ENCODE measurements at regions not wholly inside any gene's neighbourhood (a gene's known extent, or its start where the extent isn't known, plus 50 kb on each side); places are given as distances from the start of the nearest gene placed in this dataset.
A peak's percentile ranks its signal among the peaks of the same experiment; 100 is the strongest.
"Not testable (repeated sequence)": the region's sequence is repeated elsewhere in the genome, so short reads cannot be mapped to it uniquely, and the experiment has no call there.

DNA sequence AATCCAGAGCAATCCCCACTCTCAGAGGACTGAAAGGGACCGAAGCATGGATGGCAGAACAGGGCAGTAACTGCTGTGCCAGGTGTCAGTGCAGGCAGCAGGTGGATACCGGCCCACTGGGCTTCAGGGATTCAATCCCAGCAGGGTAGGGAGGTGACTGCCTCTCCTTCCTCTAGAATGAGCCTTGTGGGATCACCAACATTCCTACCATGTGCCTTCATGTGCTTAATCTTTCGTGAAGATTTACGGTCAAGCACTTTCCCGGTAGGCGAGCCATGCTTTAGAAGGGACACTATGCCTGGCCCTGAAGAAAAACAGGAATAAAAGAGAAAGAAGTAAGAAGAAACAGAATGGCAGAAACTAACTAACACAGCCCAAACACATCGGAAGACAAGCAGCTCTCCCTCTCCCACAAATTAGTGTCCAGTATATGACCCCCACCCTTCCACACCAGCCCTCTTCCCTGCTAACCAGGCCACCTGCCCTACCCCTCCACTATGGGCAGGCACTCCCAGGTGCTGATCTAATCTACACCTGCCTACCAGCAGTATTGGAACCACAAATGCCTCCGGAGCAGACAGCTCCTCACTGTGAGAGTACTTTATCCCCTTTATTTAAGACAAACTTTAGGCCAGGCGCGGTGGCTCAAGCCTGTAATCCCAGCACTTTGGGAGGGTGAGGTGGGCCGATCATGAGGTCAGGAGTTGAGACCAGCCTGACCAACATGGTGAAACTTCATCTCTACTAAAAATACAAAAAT, 162.5 kb downstream of the NUFIP1 start:
- TF ChIP-seq, protein P1, sequence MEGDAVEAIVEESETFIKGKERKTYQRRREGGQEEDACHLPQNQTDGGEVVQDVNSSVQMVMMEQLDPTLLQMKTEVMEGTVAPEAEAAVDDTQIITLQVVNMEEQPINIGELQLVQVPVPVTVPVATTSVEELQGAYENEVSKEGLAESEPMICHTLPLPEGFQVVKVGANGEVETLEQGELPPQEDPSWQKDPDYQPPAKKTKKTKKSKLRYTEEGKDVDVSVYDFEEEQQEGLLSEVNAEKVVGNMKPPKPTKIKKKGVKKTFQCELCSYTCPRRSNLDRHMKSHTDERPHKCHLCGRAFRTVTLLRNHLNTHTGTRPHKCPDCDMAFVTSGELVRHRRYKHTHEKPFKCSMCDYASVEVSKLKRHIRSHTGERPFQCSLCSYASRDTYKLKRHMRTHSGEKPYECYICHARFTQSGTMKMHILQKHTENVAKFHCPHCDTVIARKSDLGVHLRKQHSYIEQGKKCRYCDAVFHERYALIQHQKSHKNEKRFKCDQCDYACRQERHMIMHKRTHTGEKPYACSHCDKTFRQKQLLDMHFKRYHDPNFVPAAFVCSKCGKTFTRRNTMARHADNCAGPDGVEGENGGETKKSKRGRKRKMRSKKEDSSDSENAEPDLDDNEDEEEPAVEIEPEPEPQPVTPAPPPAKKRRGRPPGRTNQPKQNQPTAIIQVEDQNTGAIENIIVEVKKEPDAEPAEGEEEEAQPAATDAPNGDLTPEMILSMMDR (IDR thresholded peaks at IDR 0.05; ENCODE audit: low read depth, low read length, missing control alignments), result no peak
- in situ Hi-C loops (cut with HindIII; ENCODE audit: low sequenced_read_pairs), result no loop called here
- no peak overlapping the region for H3K4me3 ChIP-seq (ENCODE audit: low read depth, low read length)
- DNase-seq (ENCODE audit: low read depth), result no peak

DNA sequence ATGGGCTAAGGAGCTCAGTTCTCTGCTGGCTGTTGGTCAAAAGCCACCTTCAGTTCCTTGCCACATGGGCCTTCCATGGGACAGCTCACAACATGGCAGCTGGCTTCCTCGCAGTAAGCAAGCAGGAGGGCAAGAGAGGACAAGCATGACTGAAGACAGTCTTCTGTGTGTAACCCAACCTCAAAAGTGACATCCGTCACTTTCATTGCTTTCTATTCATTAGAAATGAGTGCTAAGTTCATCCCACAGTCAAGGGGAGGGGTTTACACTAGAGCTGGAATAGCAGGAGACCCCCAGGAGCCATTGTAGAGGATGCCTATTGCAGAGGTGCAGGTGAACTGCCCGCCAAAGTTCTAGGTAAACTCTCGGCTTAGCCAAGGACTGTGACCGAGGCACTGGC, 163.3 kb downstream of the NUFIP1 start:
- in situ Hi-C loops (cut with HindIII; ENCODE audit: low sequenced_read_pairs), result no loop called here
- no peak for DNase-seq (ENCODE audit: low read depth)
- H3K4me3 ChIP-seq (ENCODE audit: low read depth, low read length), result no peak overlapping the region
- TF ChIP-seq, protein P1 (IDR thresholded peaks at IDR 0.05; ENCODE audit: low read depth, low read length, missing control alignments), result no peak

DNA sequence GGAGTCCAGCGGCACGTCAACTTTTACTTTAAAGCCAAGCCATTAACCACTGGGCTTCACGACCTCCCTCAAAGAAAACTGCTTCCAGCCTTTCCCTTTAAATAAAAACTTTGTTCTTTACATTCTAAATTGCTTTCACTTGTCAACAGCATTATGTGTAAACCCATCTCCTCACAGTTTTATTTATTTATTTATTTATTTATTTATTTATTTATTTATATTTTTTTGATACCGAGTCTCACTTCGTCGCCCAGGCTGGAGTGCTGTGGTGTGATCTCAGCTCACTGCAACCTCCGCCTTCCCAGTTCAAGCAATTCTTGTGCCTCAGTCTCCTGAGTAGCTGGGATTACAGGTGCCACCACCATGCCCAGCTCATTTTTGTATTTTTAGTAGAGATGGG, 165.7 kb downstream of the NUFIP1 start:
- in situ Hi-C loops (cut with HindIII; ENCODE audit: low sequenced_read_pairs); H3K4me3 ChIP-seq (ENCODE audit: low read depth, low read length); DNase-seq (ENCODE audit: low read depth): not testable (repeated sequence)

- TF ChIP-seq, protein P1 (IDR thresholded peaks at IDR 0.05; ENCODE audit: low read depth, low read length, missing control alignments), result no peak
- no peak overlapping the region for H3K4me3 ChIP-seq (ENCODE audit: low read depth, low read length)
- in situ Hi-C loops (cut with HindIII; ENCODE audit: low sequenced_read_pairs), result no loop called here
- DNase-seq (ENCODE audit: low read depth), result no peak
These were observed 167.0 kb downstream of the NUFIP1 start for GRCh38 chr13:44822291-44822690.

- H3K4me3 ChIP-seq (ENCODE audit: low read depth, low read length), result no peak overlapping the region
- in situ Hi-C loops (cut with HindIII; ENCODE audit: low sequenced_read_pairs), result loop anchor here (10.0 kb wide), 1 partner anchor 85 kb away; no protein-coding TSS in a partner anchor
- TF ChIP-seq, protein P1 (IDR thresholded peaks at IDR 0.05; ENCODE audit: low read depth, low read length, missing control alignments), result no peak
- DNase-seq (ENCODE audit: low read depth), result no peak
These were observed 169.5 kb downstream of the NUFIP1 start for GRCh38 chr13:44819772-44820171.

DNA sequence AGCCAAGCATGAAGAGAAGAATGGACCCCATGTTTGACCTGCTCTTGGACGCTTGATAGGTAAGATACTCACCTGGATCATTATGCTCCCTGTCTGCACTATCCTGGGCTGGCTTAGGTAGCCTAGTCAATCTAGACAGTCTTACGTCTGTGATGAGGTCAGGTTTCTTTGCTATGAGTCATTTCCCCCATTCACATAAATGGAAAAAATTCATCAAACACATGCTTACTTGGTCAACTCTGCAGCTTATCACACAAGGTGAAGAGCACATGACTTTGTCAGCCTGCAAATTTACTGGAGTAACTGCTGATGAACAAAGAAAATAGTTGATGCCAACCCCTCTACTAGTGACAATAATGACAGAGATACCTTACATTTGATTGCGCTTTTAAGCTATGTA, 170.0 kb downstream of the NUFIP1 start:
- peak; percentile 53 for DNase-seq (ENCODE audit: low read depth)
- H3K4me3 ChIP-seq (ENCODE audit: low read depth, low read length), result no peak overlapping the region
- in situ Hi-C loops (cut with HindIII; ENCODE audit: low sequenced_read_pairs), result loop anchor here (10.0 kb wide), 1 partner anchor 84 kb away; no protein-coding TSS in a partner anchor
- TF ChIP-seq, protein P1 (IDR thresholded peaks at IDR 0.05; ENCODE audit: low read depth, low read length, missing control alignments), result no peak

- H3K4me3 ChIP-seq (ENCODE audit: low read depth, low read length), result no peak overlapping the region
- DNase-seq (ENCODE audit: low read depth), result no peak
- TF ChIP-seq, protein P1 (IDR thresholded peaks at IDR 0.05; ENCODE audit: low read depth, low read length, missing control alignments), result peak; percentile 29
- in situ Hi-C loops (cut with HindIII; ENCODE audit: low sequenced_read_pairs), result loop anchor here (10.0 kb wide), 1 partner anchor 84 kb away; no protein-coding TSS in a partner anchor
These were observed 170.8 kb downstream of the NUFIP1 start for GRCh38 chr13:44818428-44818827.

All from astrocyte of the cerebellum (primary cell).